CD4-positive, alpha-beta T cell (primary cell): ENCODE measurements at regions not wholly inside any gene's neighbourhood (a gene's known extent, or its start where the extent isn't known, plus 50 kb on each side); places are given as distances from the start of the nearest gene placed in this dataset.

ENCODE experiments used
- ATAC-seq: fragments of 200-7000 bp; cut with Tn5 transposase; one replicate; pipeline ENCODE4 v1.10.0; 2022; ENCODE audit warnings: mild to moderate bottlenecking; ENCODE audit not compliant: poor library complexity
- CTCF ChIA-PET: fragments of 350-600 bp; sonication (Branson Sonifier 250); formaldehyde crosslinking; loops from one replicate; lab custom pipeline; 2021; ENCODE audit warnings: antibody characterized with exemption, inconsistent platforms; lab: Charles Lee
- POLR2A ChIA-PET: fragments of 350-600 bp; sonication (Branson Sonifier 250); formaldehyde crosslinking; loops from one replicate; lab custom pipeline; 2021; ENCODE audit warnings: antibody characterized with exemption, inconsistent platforms; lab: Charles Lee
- DNase-seq, 14 experiments: peaks; one replicate each; pipeline ENCODE4 v3.0.0-alpha.2; 2013 to 2020; ENCODE audit warnings: mixed read lengths in 2 of 14
- H3K27ac ChIP-seq, 2 donors: one replicate each; pipeline versions ENCODE4 v1.5.1 to v1.7.0; 2013; ENCODE audit warnings: low read length in 2 of 2, low read depth in 1 of 2, mild to moderate bottlenecking in 1 of 2
- H3K27me3 ChIP-seq, 2 experiments: 1 replicate in 1 of 2; 2 replicates in 1 of 2; pipeline versions ENCODE4 v1.6.1 to v1.7.0; 2013; ENCODE audit warnings: low read length in 2 of 2, control low read depth in 1 of 2, mild to moderate bottlenecking in 1 of 2, moderate library complexity in 1 of 2; ENCODE audit not compliant: insufficient read depth in 2 of 2, control insufficient read depth in 1 of 2
- H3K36me3 ChIP-seq: one replicate; pipeline ENCODE4 v1.6.1; 2013; ENCODE audit warnings: low read length, control low read depth; ENCODE audit not compliant: insufficient read depth
- H3K4me1 ChIP-seq: one replicate; pipeline ENCODE4 v1.6.1; 2013; ENCODE audit warnings: low read length, control low read depth; ENCODE audit not compliant: insufficient read depth
- H3K4me3 ChIP-seq: one replicate; pipeline ENCODE4 v1.5.1; 2013; ENCODE audit warnings: mild to moderate bottlenecking, low read length, moderate library complexity
- H3K9me3 ChIP-seq, 2 experiments: 1 replicate in 1 of 2; 2 replicates in 1 of 2; pipeline versions ENCODE4 v1.6.1 to v1.7.0; 2013; ENCODE audit warnings: low read length in 2 of 2, mild to moderate bottlenecking in 2 of 2, control low read depth in 1 of 2, moderate library complexity in 1 of 2; ENCODE audit not compliant: control insufficient read depth in 1 of 2, insufficient read depth in 1 of 2
- H3K27ac Mint-ChIP-seq: one replicate; pipeline ENCODE4 v1.8.0; 2020; ENCODE audit warnings: mixed read lengths
- H3K27me3 Mint-ChIP-seq: one replicate; pipeline ENCODE4 v1.8.0; 2021; ENCODE audit warnings: mixed read lengths
- H3K36me3 Mint-ChIP-seq: one replicate; pipeline ENCODE4 v1.8.0; 2021; ENCODE audit warnings: low read depth, mixed read lengths
- H3K4me1 Mint-ChIP-seq: one replicate; pipeline ENCODE4 v1.8.0; 2021; ENCODE audit warnings: low read depth, mixed read lengths
- H3K4me3 Mint-ChIP-seq: one replicate; pipeline ENCODE4 v1.8.0; 2020; ENCODE audit warnings: mild to moderate bottlenecking, mixed read lengths
- H3K9me3 Mint-ChIP-seq: one replicate; pipeline ENCODE4 v1.8.0; 2020; ENCODE audit warnings: mixed read lengths
- CTCF ChIP-seq: fragments of 200-600 bp; IDR thresholded peaks from one replicate; pipeline ENCODE4 v1.8.0; 2022; ENCODE audit warnings: antibody characterized with exemption, mild to moderate bottlenecking
- intact Hi-C, 2 experiments: fragments of 100-400 bp; cut with DNase I in 1 of 2; cut with micrococcal nuclease in 1 of 2; formaldehyde crosslinking; loops; one replicate each; pipeline versions ENCODE4 v1.15.1 to v1.9.0; 2023 to 2025; cut with DNase I, micrococcal nuclease

GRCh38 chr13:54445865-54446264 lies 1417.3 kb downstream of the OLFM4 start:
- Histone ChIP-seq H3K27ac (no peak overlapping the region), H3K9me3 (peaks cover 0 to 3% of the 10 kb centered on the region in 2 experiments), H3K4me1 (no peaks in the 10 kb centered on the region), H3K36me3 (no peaks in the 10 kb centered on the region), H3K4me3 (no peak overlapping the region), H3K27me3 (no peaks in the 10 kb centered on the region)
- Mint-ChIP-seq H3K4me3 (no peak overlapping the region), H3K27ac (no peak overlapping the region), H3K27me3 (no peaks in the 10 kb centered on the region), H3K9me3 (peaks cover 8% of the 10 kb centered on the region), H3K4me1 (no peaks in the 10 kb centered on the region), H3K36me3 (no peaks in the 10 kb centered on the region)
- DNase-seq (no peak), ATAC-seq (no peak)
- ChIA-PET CTCF (no interaction called here), POLR2A (no interaction called here)
- intact Hi-C loops, result no loop called here
- TF ChIP-seq CTCF, result no peak

- H3K4me3 ChIP-seq, result no peak overlapping the region
- H3K4me1 ChIP-seq, result no peaks in the 10 kb centered on the region
- no peak overlapping the region for H3K27ac ChIP-seq
- Mint-ChIP-seq H3K36me3 (no peaks in the 10 kb centered on the region), H3K27ac (no peak overlapping the region), H3K4me3 (no peak overlapping the region), H3K27me3 (no peaks in the 10 kb centered on the region), H3K9me3 (peaks cover 10% of the 10 kb centered on the region), H3K4me1 (no peaks in the 10 kb centered on the region)
- H3K9me3 ChIP-seq, result peaks cover 0 to 6% of the 10 kb centered on the region in 2 experiments
- DNase-seq, result no peak
- POLR2A ChIA-PET, result no interaction called here
- no peak for ATAC-seq
- intact Hi-C loops, result no loop called here
- no peak for TF ChIP-seq CTCF
- no peaks in the 10 kb centered on the region for H3K27me3 ChIP-seq
- H3K36me3 ChIP-seq, result no peaks in the 10 kb centered on the region
- CTCF ChIA-PET, result no interaction called here
Measured at GRCh38 chr13:54449922-54450321, 1421.3 kb downstream of the OLFM4 start.

GRCh38 chr13:54484166-54484565 lies 1455.6 kb downstream of the OLFM4 start:
- no peaks in the 10 kb centered on the region for H3K36me3 ChIP-seq
- DNase-seq (no peak), ATAC-seq (no peak)
- Mint-ChIP-seq H3K4me3 (no peak overlapping the region), H3K9me3 (peaks cover 14% of the 10 kb centered on the region), H3K27ac (no peak overlapping the region), H3K27me3 (no peaks in the 10 kb centered on the region), H3K4me1 (no peaks in the 10 kb centered on the region), H3K36me3 (no peaks in the 10 kb centered on the region)
- CTCF ChIA-PET, result no interaction called here
- no peak for TF ChIP-seq CTCF
- H3K4me1 ChIP-seq, result no peaks in the 10 kb centered on the region
- H3K27ac ChIP-seq, result no peak overlapping the region
- H3K27me3 ChIP-seq, result no peaks in the 10 kb centered on the region
- H3K4me3 ChIP-seq, result no peak overlapping the region
- peaks cover 0 to 3% of the 10 kb centered on the region in 2 experiments for H3K9me3 ChIP-seq
- intact Hi-C loops, result no loop called here
- POLR2A ChIA-PET, result no interaction called here
